HG02571 (cell line): ENCODE measurements at regions not wholly inside any gene's neighbourhood (a gene's known extent, or its start where the extent isn't known, plus 50 kb on each side); places are given as distances from the start of the nearest gene placed in this dataset.
"Not testable (repeated sequence)": the region's sequence is repeated elsewhere in the genome, so short reads cannot be mapped to it uniquely, and the experiment has no call there.

ENCODE experiments used
- ATAC-seq: cut with Tn5 transposase; IDR thresholded peaks from one replicate; pipeline ENCODE4 v1.9.1; 2021; ENCODE audit warnings: mild to moderate bottlenecking, moderate library complexity; ENCODE audit not compliant: unreplicated experiment

- no peak for ATAC-seq
These were observed 163.0 kb upstream of the SSTR1 start for GRCh38 chr14:38044710-38045109.

GRCh38 chr14:38045461-38045860 is 162.2 kb upstream of the SSTR1 start:
- ATAC-seq, result no peak

DNA sequence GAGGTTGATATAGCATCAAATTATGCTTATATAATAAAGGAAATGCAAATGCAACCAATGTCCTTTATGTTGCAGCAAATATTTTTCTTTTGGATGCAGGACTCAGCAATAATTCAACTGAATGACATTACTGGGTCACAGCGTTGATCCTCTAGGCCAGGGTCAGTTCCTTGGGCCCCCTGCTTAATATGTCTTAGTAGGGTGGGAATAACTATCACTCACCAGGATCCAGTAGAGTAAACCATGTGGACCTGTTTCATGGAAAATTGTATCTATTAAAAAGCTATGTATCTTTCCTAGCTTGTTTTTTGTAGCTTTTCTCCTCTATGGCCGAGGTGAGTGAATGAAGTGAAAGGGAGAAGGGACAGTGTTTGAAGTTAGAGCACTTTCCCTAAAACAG is 161.5 kb upstream of the SSTR1 start:
- ATAC-seq, result no peak

DNA sequence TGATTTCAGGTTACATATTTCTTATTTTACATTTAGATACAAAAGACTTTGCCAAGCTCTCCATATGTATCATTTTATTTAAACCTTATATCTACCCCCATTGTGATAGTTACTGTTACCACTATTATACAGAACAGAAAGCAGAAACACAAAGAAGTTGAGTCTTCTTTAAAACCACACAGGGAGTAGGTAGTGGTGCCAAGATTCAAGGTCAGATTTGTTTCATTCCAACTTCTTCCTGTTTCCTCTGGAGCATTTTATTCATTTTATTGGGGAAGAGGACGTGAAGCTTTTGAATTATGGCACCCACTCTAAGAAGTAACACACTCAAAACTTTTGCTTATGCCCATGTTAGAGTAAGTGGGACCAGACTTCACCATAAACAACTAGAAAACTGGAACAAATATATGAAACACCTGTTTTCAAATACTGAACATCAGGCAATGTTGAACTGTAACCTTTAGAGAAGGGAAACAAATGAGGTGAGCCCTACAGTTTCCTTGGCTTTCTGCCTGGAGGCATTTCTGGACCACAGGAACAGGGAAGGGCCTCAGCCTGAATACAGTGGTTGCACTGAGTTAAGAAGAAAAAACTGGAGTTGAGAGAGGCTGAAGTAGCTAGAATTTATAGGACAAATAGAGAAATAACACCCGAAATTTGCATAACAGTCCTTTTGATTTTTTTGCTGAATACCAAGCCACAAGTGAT is 160.4 kb upstream of the SSTR1 start:
- no peak for ATAC-seq

DNA sequence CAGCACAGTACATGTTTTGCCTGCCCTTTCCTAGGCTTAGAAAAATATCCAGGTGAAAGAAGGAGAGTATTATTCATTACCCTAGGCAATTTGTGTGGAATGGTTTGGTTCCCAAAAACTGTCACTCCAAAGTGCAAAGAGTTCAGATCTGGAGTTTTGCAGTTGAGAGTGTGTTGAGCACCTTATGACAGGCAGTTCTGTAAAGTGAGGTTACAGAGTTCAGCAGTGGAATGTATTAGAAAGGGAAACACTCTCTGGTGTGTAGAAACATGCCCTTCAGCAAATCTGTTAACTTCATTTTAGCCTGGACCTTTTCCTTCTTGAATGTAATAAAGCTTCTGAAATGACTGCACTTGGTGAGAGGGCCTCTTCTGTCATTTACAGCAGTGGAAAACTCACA is 154.0 kb upstream of the SSTR1 start:
- no peak for ATAC-seq

- ATAC-seq, result no peak
These were observed 151.4 kb upstream of the SSTR1 start for GRCh38 chr14:38056270-38056669.

- not testable (repeated sequence) for ATAC-seq
These were observed 145.5 kb upstream of the SSTR1 start for GRCh38 chr14:38062223-38062622.

- no peak for ATAC-seq
These were observed 143.9 kb upstream of the SSTR1 start for GRCh38 chr14:38063711-38064320.

- ATAC-seq, result no peak
These were observed 142.5 kb upstream of the SSTR1 start for GRCh38 chr14:38065106-38065762.

GRCh38 chr14:38070061-38070588 is 137.6 kb upstream of the SSTR1 start:
- ATAC-seq, result no peak

- no peak for ATAC-seq
These were observed 134.1 kb upstream of the SSTR1 start for GRCh38 chr14:38073641-38074040.

DNA sequence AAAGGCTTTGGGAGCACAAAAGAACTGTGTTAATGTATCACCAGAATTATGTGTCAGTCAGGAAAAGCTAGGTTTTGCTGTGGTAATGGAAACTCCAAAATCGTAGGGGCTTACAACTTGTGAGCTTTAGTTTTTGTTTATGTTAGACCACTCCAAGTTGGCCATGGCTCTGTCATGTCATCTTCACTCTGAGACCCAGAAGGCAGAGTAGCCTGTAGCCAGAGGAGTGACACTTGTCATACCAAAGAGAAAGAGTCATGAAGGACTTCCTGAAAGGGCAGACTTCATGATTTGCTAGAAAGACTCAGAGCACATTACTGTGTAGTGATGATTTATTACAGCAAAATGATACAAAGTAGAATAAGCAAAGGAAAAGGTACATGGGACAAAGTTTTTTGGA is 133.6 kb upstream of the SSTR1 start:
- ATAC-seq, result no peak

DNA sequence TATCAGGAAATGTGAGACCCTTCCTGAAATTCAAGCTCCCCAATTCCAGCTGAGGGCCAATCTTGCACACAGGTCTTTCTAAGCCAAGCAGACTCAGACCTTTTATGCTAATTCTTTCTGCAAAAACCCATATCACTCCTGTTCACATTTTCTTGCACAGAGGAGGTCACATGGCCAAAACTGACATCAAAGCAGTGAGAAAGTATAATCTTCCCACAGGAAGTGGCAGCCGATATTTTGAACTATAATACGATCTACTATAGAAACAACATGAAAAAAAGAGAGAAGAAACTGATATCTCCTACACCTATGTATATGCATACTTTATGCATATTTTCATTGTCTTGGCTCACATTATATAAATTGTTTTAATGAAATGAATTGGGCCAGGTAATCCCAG is 132.9 kb upstream of the SSTR1 start:
- ATAC-seq, result no peak

GRCh38 chr14:38078393-38078792 is 129.3 kb upstream of the SSTR1 start:
- ATAC-seq, result no peak

GRCh38 chr14:38079268-38079667 is 128.4 kb upstream of the SSTR1 start:
- no peak for ATAC-seq

DNA sequence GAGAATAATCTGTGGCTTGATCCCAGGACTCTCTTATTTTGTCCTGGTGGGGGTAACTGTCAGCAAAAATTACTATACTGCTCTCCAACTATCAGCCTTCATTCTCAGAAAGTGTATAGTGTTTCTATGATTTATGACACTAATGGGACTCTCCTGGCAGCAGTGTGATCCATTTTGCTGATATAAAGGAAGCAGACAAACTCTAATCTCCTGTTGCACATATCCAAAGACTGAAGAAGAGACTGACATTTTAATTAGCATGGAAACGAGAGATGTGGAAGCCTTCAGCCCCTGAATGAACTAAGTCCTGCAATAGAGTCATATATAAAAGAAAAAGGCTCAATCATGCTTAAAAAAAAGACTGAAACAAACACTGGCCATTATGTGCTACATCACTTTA is 127.8 kb upstream of the SSTR1 start:
- ATAC-seq, result no peak

GRCh38 chr14:38080696-38081095 is 127.0 kb upstream of the SSTR1 start:
- no peak for ATAC-seq

DNA sequence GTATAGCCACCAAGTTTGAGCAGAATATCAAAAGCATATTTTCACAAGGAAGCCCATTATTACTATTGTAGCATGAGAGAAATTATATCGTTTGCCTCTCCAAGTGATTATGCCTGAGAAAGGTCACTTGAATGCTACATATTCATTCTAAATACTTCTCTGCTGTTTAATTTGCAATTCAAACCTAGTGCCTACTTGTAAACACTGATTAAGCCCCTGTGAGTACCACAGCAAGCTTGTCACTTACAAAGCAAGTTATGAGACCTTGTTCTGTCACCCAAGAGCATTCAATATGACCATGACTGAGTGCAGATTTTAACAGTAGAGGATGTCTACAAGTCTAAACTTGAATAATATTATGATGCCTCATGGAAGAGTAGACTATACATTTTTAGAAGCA is 124.7 kb upstream of the SSTR1 start:
- no peak for ATAC-seq

DNA sequence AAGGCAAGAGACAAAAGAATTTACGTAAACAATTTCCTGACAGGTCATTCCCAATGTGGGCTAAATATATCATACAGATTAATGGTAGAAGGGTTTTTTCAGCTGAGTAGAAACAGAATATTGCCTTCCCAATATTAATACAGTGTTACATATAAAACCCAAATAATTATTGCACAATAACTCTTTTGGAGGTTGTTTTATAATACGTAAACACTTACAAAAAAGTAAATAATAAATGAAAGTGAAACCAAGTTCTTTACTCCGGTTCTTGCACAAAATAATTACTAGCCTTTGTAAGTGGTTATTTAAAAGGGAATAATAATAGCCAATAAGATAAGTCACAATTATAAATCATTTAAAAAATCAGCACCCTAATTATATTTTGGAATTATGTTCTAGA is 118.6 kb upstream of the SSTR1 start:
- ATAC-seq, result no peak

- ATAC-seq, result no peak
These were observed 117.2 kb upstream of the SSTR1 start for GRCh38 chr14:38090506-38090905.

GRCh38 chr14:38098074-38098836 is 109.4 kb upstream of the SSTR1 start:
- no peak for ATAC-seq
